ENCODE measurements at regions not wholly inside any gene's neighbourhood (a gene's known extent, or its start where the extent isn't known, plus 50 kb on each side); places are given as distances from the start of the nearest gene placed in this dataset.

GRCh38 chr11:135037828-135038227, 625.8 kb upstream of the B3GAT1 start:
- TF ChIP-seq, protein P1, sequence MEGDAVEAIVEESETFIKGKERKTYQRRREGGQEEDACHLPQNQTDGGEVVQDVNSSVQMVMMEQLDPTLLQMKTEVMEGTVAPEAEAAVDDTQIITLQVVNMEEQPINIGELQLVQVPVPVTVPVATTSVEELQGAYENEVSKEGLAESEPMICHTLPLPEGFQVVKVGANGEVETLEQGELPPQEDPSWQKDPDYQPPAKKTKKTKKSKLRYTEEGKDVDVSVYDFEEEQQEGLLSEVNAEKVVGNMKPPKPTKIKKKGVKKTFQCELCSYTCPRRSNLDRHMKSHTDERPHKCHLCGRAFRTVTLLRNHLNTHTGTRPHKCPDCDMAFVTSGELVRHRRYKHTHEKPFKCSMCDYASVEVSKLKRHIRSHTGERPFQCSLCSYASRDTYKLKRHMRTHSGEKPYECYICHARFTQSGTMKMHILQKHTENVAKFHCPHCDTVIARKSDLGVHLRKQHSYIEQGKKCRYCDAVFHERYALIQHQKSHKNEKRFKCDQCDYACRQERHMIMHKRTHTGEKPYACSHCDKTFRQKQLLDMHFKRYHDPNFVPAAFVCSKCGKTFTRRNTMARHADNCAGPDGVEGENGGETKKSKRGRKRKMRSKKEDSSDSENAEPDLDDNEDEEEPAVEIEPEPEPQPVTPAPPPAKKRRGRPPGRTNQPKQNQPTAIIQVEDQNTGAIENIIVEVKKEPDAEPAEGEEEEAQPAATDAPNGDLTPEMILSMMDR (IDR thresholded peaks at IDR 0.05 in 4 of 5, conservative IDR thresholded peaks at IDR 0.05 in 1 of 5), result no peak
- TF ChIP-seq POLR2A (IDR thresholded peaks at IDR 0.05), result no peak
